Daoy (cell line): ENCODE measurements at regions not wholly inside any gene's neighbourhood (a gene's known extent, or its start where the extent isn't known, plus 50 kb on each side); places are given as distances from the start of the nearest gene placed in this dataset.
A peak's percentile ranks its signal among the peaks of the same experiment; 100 is the strongest.

Experiments
- DNase-seq: peaks from one replicate; pipeline ENCODE4 v3.0.0-alpha.2; 2015; ENCODE audit warnings: low read depth

- no peak for DNase-seq
Measured at GRCh38 chr15:67000896-67001295, 64.5 kb upstream of the SMAD3 start.

GRCh38 chr15:67002368-67002767 is 63.0 kb upstream of the SMAD3 start:
- no peak for DNase-seq

DNA sequence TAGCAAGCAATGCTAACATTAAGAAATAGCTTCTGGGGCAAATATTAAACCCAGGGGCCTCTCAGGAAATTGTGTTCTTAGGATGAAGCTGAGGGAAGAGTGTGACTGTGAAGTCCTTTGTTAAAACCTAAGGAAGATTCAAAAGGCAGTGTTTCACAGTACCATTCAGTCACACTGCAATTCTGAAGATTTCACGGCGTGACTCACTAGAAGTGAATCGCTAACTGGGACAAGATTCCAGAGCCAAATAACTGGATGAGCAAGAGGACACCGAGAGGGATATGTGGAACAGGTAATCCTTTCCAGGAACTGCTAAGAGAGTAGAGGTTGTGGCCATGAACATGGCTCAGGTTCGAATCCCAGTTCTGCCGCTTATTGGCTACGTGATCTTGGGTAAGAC is 61.8 kb upstream of the SMAD3 start:
- DNase-seq: peak; percentile 38

DNA sequence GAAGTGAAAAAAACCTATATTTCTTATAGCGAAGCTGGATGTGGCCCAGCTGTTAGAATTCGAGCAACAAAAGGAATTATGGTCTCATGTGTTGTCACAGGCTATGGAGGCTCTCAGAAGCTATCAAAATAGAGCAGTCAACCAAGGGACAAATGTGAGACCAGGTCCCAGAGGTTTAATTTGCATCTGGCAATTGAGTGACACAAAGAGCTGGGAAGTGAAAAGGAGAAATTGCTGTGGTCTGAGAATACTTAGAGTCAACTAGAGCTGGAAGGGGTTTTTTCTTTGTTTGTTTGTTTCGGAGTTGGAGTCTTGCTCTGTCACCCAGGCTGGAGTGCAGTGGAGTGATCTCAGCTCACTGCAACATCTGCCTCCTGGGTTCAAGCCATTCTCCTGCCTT is 61.3 kb upstream of the SMAD3 start:
- no peak for DNase-seq

DNA sequence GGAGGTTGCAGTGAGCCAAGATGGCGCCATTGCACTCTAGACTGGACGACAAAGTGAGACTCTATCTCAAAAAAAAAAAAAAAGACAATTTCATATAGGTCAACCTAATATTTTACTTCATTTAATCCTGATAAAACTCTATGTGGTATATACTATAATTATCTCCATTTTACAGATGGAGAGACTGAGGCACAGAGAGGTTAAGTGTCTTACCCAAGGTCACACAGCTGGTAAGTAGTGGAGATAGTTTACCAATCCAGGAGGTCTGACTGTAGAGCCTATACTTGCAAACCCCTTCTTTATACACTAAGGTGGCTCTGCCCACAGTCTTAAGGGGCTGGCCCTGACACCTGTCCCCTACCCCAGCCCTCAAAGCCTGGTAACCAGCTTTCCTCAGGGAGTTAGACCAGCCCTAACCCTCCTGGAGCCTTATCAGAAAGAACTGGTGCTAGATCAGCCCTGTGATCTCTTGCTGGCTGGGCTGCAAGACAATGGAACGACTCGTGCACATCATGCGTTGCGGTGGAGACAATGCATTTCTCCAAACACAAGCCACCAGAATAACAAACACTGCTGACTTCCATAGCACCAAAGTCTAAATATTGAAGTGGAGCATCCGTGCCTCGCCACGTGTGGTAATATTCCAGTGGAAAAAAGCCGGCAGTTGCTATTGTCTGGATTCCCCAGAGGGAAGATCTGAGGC is 60.0 kb upstream of the SMAD3 start:
- DNase-seq: no peak

- DNase-seq: no peak
Measured at GRCh38 chr15:67006083-67007065, 59.0 kb upstream of the SMAD3 start.

- DNase-seq: no peak
Measured at GRCh38 chr15:67009576-67010569, 55.5 kb upstream of the SMAD3 start.

DNA sequence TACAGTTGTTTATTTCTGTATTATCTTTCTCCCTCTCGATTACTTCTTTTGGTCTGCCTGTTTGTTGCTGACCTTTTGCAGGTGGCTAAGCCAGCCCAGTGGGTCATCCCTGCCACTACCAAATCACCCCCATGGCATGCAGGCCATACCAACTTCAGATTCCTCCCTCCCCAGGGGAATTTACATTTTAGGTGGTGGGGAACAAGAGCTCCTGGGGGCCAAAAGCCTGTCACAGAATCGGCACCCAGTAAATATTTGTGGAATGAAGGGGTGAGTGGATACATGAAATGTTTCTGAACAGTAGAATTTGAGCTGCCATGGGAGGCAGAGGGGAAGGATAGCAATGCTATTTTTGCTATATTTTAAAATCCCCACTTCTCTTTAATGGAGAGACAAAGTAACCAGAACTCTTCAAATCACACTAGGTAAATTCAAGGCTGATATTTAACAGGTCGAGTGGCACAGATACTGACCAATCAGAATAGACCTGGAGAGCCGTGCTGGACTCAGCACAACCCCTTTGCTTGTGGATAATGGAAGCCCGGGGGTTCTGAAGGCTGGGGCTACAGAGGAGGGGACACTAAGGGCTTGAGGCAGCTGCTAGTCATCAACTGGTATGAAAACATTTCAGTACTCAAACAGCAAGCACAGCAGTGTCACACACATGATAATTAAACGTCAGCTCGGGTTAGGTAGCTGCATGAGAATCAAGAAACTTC is 54.3 kb upstream of the SMAD3 start:
- peak; percentile 22 for DNase-seq

DNA sequence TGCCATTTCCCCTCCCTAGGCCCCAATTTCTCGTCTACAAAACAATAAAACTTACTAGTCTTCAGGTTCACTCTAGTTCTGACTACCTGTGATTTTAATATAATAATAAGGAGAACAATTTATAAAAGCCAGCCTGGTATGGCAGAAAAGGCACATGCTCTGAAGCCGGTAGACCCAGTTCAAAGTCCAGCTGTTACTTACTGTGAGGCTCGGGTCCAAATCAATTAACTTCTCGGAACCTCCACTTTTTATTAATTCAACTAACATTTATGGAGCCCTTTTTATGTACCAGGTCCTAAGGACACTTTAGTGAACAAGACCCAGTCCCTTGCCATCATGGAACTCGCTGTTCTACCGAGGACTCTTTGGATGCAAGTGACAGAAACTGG is 53.8 kb upstream of the SMAD3 start:
- DNase-seq: no peak

- DNase-seq: peak; percentile 94
Measured at GRCh38 chr15:67013696-67014095, 51.7 kb upstream of the SMAD3 start.
